ENCODE measurements at regions not wholly inside any gene's neighbourhood (a gene's known extent, or its start where the extent isn't known, plus 50 kb on each side); places are given as distances from the start of the nearest gene placed in this dataset.

DNA sequence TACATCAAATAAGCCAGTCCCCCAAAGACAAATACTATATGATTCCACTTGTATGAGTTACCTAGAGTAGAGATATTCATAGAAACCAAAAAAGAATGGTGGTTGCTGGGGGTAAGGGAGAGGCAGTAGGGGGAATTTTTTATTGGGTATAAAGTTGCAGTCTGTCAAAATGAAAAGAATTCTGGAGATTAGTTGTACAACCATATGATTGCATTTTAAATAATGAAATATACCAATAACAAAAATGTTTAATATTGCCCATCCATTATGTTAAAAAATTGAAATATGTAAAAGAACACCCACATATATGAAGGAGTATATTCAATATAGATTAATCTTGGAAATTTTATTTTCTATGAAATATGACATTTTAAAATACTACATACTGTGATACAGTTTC lies 1383.5 kb downstream of the FSCB start:
- Mint-ChIP-seq H3K27ac (no peak overlapping the region), H3K4me3 (no peak overlapping the region), H3K36me3 (ENCODE audit: low read depth) (peaks cover 23% of the 10 kb centered on the region), H3K4me1 (no peaks in the 10 kb centered on the region), H3K9me3 (peaks cover 28% of the 10 kb centered on the region), H3K27me3 (ENCODE audit: insufficient read depth, low read depth, poor library complexity) (no peaks in the 10 kb centered on the region)
- no peaks in the 10 kb centered on the region for H3K27me3 ChIP-seq (ENCODE audit: insufficient read depth)
- H3K9me2 ChIP-seq (ENCODE audit: insufficient read depth), result no peaks in the 10 kb centered on the region
- no peaks in the 10 kb centered on the region for H4K20me1 ChIP-seq (replicated peaks; ENCODE audit: insufficient read depth)
- no peak overlapping the region for H2AFZ ChIP-seq
- H3K4me3 ChIP-seq, result no peak overlapping the region
- no peaks in the 10 kb centered on the region for H3F3A ChIP-seq (replicated peaks; ENCODE audit: low read depth)
- H3K36me3 ChIP-seq (ENCODE audit: insufficient read depth), result peaks cover 10% of the 10 kb centered on the region; the same call in 1 of the 2 replicates
- DNase-seq (ENCODE audit: low spot score), result no peak
- no peak overlapping the region for H3K4me2 ChIP-seq
- no peak overlapping the region for H3K27ac ChIP-seq (ENCODE audit: low read depth)
- TF ChIP-seq CREB1 (CRISPR knock-in tag; IDR thresholded peaks at IDR 0.05; ENCODE audit: low read depth), result no peak
- TF ChIP-seq JUNB (IDR thresholded peaks at IDR 0.05; ENCODE audit: unreplicated experiment), result no peak
- no peak for TF ChIP-seq NANOG (IDR thresholded peaks at IDR 0.05; ENCODE audit: borderline replicate concordance)
- TF ChIP-seq STAT1 (IDR thresholded peaks at IDR 0.05; ENCODE audit: unreplicated experiment), result no peak
- H3K4me1 ChIP-seq (ENCODE audit: insufficient read depth), result no peaks in the 10 kb centered on the region
- no peaks in the 10 kb centered on the region for H3K79me2 ChIP-seq (replicated peaks; ENCODE audit: insufficient read depth)
- ATAC-seq, result no peak

DNA sequence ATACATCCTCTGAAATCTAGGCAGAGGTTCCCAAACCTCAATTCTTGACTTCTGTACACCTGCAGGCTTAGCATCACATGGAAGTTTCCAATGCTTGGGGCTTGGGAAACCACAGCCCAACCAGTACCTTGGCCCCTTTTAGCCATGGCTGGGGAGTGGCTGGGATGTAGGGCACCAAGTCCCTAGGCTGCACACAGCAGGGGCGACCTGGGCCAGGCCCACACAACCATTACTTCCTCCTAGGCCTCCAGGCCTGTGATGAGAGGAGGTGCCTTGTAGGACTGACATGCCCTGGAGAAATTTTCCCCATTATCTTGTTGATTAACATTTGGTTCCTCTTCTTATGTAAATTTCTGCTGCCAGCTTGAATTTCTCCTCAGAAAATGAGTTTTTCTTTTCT lies 1387.4 kb downstream of the FSCB start:
- Histone ChIP-seq H3K27ac (ENCODE audit: low read depth) (no peak overlapping the region), H3K79me2 (replicated peaks; ENCODE audit: insufficient read depth) (no peaks in the 10 kb centered on the region), H3K4me2 (no peak overlapping the region), H3K4me1 (ENCODE audit: insufficient read depth) (no peaks in the 10 kb centered on the region), H3K4me3 (no peak overlapping the region), H4K20me1 (replicated peaks; ENCODE audit: insufficient read depth) (no peaks in the 10 kb centered on the region), H3F3A (replicated peaks; ENCODE audit: low read depth) (no peaks in the 10 kb centered on the region), H3K36me3 (ENCODE audit: insufficient read depth) (peaks cover 13% of the 10 kb centered on the region; the same call in 1 of the 2 replicates), H3K9me2 (ENCODE audit: insufficient read depth) (no peaks in the 10 kb centered on the region), H2AFZ (no peak overlapping the region), H3K27me3 (ENCODE audit: insufficient read depth) (no peaks in the 10 kb centered on the region)
- no peak for DNase-seq (ENCODE audit: low spot score)
- TF ChIP-seq, protein P1, sequence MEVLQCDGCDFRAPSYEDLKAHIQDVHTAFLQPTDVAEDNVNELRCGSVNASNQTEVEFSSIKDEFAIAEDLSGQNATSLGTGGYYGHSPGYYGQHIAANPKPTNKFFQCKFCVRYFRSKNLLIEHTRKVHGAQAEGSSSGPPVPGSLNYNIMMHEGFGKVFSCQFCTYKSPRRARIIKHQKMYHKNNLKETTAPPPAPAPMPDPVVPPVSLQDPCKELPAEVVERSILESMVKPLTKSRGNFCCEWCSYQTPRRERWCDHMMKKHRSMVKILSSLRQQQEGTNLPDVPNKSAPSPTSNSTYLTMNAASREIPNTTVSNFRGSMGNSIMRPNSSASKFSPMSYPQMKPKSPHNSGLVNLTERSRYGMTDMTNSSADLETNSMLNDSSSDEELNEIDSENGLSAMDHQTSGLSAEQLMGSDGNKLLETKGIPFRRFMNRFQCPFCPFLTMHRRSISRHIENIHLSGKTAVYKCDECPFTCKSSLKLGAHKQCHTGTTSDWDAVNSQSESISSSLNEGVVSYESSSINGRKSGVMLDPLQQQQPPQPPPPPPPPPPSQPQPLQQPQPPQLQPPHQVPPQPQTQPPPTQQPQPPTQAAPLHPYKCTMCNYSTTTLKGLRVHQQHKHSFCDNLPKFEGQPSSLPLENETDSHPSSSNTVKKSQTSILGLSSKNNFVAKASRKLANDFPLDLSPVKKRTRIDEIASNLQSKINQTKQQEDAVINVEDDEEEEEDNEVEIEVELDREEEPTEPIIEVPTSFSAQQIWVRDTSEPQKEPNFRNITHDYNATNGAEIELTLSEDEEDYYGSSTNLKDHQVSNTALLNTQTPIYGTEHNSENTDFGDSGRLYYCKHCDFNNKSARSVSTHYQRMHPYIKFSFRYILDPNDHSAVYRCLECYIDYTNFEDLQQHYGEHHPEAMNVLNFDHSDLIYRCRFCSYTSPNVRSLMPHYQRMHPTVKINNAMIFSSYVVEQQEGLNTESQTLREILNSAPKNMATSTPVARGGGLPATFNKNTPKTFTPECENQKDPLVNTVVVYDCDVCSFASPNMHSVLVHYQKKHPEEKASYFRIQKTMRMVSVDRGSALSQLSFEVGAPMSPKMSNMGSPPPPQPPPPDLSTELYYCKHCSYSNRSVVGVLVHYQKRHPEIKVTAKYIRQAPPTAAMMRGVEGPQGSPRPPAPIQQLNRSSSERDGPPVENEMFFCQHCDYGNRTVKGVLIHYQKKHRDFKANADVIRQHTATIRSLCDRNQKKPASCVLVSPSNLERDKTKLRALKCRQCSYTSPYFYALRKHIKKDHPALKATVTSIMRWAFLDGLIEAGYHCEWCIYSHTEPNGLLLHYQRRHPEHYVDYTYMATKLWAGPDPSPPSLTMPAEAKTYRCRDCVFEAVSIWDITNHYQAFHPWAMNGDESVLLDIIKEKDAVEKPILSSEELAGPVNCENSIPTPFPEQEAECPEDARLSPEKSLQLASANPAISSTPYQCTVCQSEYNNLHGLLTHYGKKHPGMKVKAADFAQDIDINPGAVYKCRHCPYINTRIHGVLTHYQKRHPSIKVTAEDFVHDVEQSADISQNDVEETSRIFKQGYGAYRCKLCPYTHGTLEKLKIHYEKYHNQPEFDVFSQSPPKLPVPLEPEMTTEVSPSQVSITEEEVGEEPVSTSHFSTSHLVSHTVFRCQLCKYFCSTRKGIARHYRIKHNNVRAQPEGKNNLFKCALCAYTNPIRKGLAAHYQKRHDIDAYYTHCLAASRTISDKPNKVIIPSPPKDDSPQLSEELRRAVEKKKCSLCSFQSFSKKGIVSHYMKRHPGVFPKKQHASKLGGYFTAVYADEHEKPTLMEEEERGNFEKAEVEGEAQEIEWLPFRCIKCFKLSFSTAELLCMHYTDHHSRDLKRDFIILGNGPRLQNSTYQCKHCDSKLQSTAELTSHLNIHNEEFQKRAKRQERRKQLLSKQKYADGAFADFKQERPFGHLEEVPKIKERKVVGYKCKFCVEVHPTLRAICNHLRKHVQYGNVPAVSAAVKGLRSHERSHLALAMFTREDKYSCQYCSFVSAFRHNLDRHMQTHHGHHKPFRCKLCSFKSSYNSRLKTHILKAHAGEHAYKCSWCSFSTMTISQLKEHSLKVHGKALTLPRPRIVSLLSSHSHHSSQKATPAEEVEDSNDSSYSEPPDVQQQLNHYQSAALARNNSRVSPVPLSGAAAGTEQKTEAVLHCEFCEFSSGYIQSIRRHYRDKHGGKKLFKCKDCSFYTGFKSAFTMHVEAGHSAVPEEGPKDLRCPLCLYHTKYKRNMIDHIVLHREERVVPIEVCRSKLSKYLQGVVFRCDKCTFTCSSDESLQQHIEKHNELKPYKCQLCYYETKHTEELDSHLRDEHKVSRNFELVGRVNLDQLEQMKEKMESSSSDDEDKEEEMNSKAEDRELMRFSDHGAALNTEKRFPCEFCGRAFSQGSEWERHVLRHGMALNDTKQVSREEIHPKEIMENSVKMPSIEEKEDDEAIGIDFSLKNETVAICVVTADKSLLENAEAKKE (CRISPR knock-in tag; IDR thresholded peaks at IDR 0.05), result no peak
- no peak for TF ChIP-seq CREB1 (CRISPR knock-in tag; IDR thresholded peaks at IDR 0.05; ENCODE audit: low read depth)
- Mint-ChIP-seq H3K27me3 (ENCODE audit: insufficient read depth, low read depth, poor library complexity) (no peaks in the 10 kb centered on the region), H3K36me3 (ENCODE audit: low read depth) (peaks cover 29% of the 10 kb centered on the region), H3K9me3 (peaks cover 34% of the 10 kb centered on the region), H3K4me1 (no peaks in the 10 kb centered on the region), H3K27ac (no peak overlapping the region), H3K4me3 (no peak overlapping the region)
- ATAC-seq, result no peak

All from GM23338 (cell line).